ENCODE measurements at regions not wholly inside any gene's neighbourhood (a gene's known extent, or its start where the extent isn't known, plus 50 kb on each side); places are given as distances from the start of the nearest gene placed in this dataset.

DNA sequence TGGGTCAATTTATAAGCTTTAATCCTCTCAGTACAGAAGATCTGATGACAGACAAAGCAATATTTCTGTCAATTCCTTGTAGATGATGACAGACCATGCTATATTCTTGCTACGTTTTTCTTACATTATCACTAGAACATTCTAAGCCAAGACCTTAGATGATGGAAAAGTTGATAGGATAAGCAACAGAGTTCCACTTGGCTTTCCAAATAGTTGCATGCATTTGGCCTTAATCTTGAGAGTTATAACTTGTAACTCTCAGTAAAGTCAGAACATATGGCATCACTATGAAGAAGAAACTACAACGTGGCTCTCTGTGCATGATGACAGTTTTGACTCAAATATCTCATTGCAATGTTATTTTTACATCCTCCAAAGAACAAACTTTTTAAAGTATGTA, 544.3 kb upstream of the LRRC4C start:
- Mint-ChIP-seq H3K4me3 (no peak overlapping the region), H3K27me3 (ENCODE audit: low read depth, poor library complexity) (no peaks in the 10 kb centered on the region), H3K4me1 (no peaks in the 10 kb centered on the region), H3K36me3 (ENCODE audit: low read depth) (no peaks in the 10 kb centered on the region), H3K9me3 (no peaks in the 10 kb centered on the region), H3K27ac (no peak overlapping the region)
- DNase-seq, result no peak
- TF ChIP-seq, protein P1, sequence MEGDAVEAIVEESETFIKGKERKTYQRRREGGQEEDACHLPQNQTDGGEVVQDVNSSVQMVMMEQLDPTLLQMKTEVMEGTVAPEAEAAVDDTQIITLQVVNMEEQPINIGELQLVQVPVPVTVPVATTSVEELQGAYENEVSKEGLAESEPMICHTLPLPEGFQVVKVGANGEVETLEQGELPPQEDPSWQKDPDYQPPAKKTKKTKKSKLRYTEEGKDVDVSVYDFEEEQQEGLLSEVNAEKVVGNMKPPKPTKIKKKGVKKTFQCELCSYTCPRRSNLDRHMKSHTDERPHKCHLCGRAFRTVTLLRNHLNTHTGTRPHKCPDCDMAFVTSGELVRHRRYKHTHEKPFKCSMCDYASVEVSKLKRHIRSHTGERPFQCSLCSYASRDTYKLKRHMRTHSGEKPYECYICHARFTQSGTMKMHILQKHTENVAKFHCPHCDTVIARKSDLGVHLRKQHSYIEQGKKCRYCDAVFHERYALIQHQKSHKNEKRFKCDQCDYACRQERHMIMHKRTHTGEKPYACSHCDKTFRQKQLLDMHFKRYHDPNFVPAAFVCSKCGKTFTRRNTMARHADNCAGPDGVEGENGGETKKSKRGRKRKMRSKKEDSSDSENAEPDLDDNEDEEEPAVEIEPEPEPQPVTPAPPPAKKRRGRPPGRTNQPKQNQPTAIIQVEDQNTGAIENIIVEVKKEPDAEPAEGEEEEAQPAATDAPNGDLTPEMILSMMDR (IDR thresholded peaks at IDR 0.05), result no peak

DNA sequence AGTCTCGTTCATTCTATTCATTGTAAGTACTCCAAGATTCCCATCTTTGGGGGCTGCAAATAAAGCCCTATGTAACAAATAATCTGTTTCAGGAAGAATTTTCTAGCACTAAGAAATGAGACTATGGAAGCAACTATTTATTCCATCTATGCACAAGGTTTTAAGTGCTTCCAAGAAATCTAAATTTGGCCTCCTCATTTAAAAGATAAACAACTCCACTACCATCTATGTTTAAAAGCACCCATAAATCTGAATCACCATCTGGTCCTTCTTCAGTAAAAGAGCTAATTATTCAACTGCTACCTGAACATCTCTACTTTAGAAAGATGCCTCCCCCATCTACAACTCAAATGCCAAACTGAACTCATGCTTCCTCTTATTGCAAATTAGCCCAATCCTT, 547.3 kb upstream of the LRRC4C start:
- TF ChIP-seq, protein P1 (IDR thresholded peaks at IDR 0.05), result no peak
- no peaks in the 10 kb centered on the region for H3K9me3 Mint-ChIP-seq
- no peak overlapping the region for H3K27ac Mint-ChIP-seq
- DNase-seq, result no peak
- H3K36me3 Mint-ChIP-seq (ENCODE audit: low read depth), result no peaks in the 10 kb centered on the region
- H3K27me3 Mint-ChIP-seq (ENCODE audit: low read depth, poor library complexity), result no peaks in the 10 kb centered on the region
- H3K4me1 Mint-ChIP-seq, result no peaks in the 10 kb centered on the region
- H3K4me3 Mint-ChIP-seq, result no peak overlapping the region

DNA sequence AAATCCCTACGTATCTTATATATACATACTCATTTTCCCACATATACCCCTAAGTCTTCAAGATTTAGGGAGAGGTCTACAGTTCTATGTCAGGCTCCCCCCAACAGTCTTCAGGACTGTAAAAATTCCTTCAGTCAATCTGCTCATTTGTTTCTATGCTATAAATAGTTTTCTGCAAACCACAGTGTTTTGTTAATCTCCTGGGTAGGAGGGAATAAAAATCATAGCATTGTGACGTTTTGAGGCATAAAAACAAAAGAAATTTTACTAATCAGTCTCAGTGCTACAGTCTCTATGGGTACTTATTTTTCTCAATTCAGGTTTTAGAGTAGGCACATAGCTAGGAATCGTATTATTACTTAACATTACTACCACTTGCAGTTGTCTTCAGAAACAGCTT, 552.8 kb upstream of the LRRC4C start:
- no peaks in the 10 kb centered on the region for H3K4me1 Mint-ChIP-seq
- TF ChIP-seq, protein P1 (IDR thresholded peaks at IDR 0.05), result no peak
- H3K27me3 Mint-ChIP-seq (ENCODE audit: low read depth, poor library complexity), result no peaks in the 10 kb centered on the region
- no peak overlapping the region for H3K27ac Mint-ChIP-seq
- no peaks in the 10 kb centered on the region for H3K36me3 Mint-ChIP-seq (ENCODE audit: low read depth)
- no peaks in the 10 kb centered on the region for H3K9me3 Mint-ChIP-seq
- no peak overlapping the region for H3K4me3 Mint-ChIP-seq
- no peak for DNase-seq

DNA sequence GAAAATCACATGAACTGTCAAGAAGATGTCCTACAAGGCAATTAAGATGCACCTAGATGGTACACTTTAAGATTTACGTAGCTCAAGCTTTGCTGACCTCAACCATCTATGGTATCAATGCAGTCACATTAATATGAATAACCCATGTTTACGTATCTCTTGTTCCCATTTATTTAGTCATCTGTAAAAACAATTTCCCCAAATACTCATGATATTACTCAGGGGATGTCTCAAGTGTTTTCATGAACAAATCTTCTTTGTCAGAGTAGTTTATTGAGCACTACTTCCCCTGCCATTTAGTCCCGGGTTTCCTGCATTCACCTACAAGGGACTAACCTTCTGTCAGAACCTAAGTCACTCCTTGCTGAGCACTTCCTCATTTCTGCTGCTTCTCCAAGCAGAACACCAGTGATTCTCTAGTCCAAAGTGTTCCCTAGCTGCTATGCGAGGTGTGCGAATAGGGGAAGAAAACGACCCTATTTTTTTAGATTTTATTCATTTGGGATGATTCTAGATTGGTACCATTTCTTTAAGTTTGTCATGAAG, 554.3 kb upstream of the LRRC4C start:
- TF ChIP-seq, protein P1 (IDR thresholded peaks at IDR 0.05), result no peak
- H3K36me3 Mint-ChIP-seq (ENCODE audit: low read depth), result no peaks in the 10 kb centered on the region
- H3K4me3 Mint-ChIP-seq, result no peak overlapping the region
- H3K9me3 Mint-ChIP-seq, result no peaks in the 10 kb centered on the region
- no peak for DNase-seq
- no peaks in the 10 kb centered on the region for H3K4me1 Mint-ChIP-seq
- peak overlapping the region; percentile 41 for H3K27ac Mint-ChIP-seq
- no peaks in the 10 kb centered on the region for H3K27me3 Mint-ChIP-seq (ENCODE audit: low read depth, poor library complexity)

DNA sequence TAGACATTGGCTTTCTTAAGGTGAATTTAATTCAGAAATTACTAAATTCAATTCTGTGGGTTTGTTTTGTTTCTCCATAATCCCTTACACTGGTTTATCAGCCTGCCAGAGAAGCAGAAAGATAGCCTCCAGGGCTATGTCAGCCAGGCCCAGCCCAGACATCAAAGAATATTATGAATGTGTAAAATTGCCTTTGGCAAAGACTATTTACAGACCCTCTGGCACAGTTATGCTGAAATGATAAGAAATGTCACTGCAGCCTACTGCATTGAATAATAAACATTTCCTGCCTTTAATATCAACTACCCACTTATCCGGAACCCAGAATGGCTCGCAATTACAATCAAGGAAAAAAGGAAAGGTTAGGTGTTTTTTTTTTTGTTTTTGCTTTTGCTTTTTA, 562.5 kb upstream of the LRRC4C start:
- Mint-ChIP-seq H3K36me3 (ENCODE audit: low read depth) (no peaks in the 10 kb centered on the region), H3K4me1 (no peaks in the 10 kb centered on the region), H3K27me3 (ENCODE audit: low read depth, poor library complexity) (no peaks in the 10 kb centered on the region), H3K4me3 (no peak overlapping the region), H3K9me3 (no peaks in the 10 kb centered on the region), H3K27ac (no peak overlapping the region)
- TF ChIP-seq, protein P1 (IDR thresholded peaks at IDR 0.05), result no peak
- DNase-seq, result no peak

DNA sequence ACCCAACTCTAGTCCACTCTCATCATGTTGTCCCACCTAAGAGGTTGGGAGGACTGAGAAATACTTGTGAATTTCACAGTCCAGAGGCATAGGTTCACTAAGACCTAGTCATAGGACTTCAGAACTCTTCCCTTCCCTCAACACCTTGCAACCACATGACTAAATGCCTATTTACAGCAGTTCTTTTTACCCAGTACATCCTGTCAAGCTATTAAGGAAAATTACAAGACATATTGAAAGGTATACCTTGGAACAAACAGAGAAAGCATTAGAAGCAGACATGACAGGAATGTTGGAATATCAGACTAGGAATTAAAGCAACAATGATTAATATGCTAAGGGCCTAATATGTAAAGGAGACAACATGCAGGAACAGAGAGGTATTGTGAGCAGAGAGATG, 563.8 kb upstream of the LRRC4C start:
- Mint-ChIP-seq H3K4me1 (no peaks in the 10 kb centered on the region), H3K27ac (no peak overlapping the region), H3K9me3 (no peaks in the 10 kb centered on the region), H3K4me3 (no peak overlapping the region), H3K27me3 (ENCODE audit: low read depth, poor library complexity) (no peaks in the 10 kb centered on the region), H3K36me3 (ENCODE audit: low read depth) (no peaks in the 10 kb centered on the region)
- DNase-seq, result no peak
- TF ChIP-seq, protein P1 (IDR thresholded peaks at IDR 0.05), result no peak
